ENCODE measurements at regions not wholly inside any gene's neighbourhood (a gene's known extent, or its start where the extent isn't known, plus 50 kb on each side); places are given as distances from the start of the nearest gene placed in this dataset.

DNA sequence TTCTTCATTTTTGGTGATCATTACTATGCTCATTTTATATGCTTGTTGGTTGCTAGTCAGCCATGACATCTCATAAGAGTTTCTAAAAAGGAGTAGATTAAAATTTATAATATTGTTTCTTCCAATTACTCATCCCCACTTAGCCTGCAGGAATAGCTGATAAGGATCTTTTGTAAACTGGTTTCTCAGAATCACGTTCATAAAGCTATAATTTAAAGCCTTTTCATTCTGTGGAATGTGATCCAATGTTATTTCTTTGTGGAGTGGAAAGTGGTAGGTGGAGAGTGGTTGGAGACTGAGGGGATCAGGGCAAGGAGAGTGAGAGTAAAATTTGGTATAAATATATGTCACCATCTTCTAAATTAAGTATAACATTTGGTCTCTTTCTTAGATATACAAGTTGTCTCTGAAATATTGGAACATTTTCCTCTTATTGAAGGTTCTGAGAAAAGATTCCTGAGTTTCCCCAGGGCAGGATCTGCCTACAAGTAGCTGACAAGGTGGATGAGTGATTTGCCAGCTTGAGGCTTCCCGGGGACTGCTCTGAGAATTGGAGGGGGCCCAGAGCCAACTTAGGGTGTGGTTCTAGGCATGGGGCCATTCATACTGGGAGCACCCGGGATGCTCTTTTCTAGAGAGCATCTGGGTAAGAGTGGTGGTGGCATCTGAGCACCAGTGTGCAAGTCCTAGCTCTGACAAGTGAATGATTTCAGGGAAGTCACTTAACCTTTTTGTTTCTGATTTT is 116.4 kb downstream of the TBX19 start:
- no peaks in the 10 kb centered on the region for H3K9me3 ChIP-seq (replicated peaks; ENCODE audit: insufficient read depth, low read length)
- H3K9me2 ChIP-seq (replicated peaks; ENCODE audit: insufficient read depth, low read length): no peaks in the 10 kb centered on the region
- H3K4me2 ChIP-seq (ENCODE audit: low read depth, low read length): no peak overlapping the region
- peaks cover 18% of the 10 kb centered on the region for H3K4me1 ChIP-seq (ENCODE audit: low read length)
- H3K27ac ChIP-seq (ENCODE audit: low read length): no peak overlapping the region
- no peaks in the 10 kb centered on the region for H3K27me3 ChIP-seq (replicated peaks; ENCODE audit: insufficient read depth, low read length)
- H3F3A ChIP-seq (ENCODE audit: insufficient read depth, low read length): no peaks in the 10 kb centered on the region
- no peaks in the 10 kb centered on the region for H4K20me1 ChIP-seq (ENCODE audit: insufficient read depth, low read length)
- H3K4me3 ChIP-seq (ENCODE audit: low read length): no peak overlapping the region
- TF ChIP-seq EZH2phosphoT487 (IDR thresholded peaks at IDR 0.05; ENCODE audit: low read length): no peak
- TF ChIP-seq EZH2 (optimal IDR thresholded peaks at IDR 0.05; ENCODE audit: low read depth, low read length): no peak
- TF ChIP-seq, protein P1, sequence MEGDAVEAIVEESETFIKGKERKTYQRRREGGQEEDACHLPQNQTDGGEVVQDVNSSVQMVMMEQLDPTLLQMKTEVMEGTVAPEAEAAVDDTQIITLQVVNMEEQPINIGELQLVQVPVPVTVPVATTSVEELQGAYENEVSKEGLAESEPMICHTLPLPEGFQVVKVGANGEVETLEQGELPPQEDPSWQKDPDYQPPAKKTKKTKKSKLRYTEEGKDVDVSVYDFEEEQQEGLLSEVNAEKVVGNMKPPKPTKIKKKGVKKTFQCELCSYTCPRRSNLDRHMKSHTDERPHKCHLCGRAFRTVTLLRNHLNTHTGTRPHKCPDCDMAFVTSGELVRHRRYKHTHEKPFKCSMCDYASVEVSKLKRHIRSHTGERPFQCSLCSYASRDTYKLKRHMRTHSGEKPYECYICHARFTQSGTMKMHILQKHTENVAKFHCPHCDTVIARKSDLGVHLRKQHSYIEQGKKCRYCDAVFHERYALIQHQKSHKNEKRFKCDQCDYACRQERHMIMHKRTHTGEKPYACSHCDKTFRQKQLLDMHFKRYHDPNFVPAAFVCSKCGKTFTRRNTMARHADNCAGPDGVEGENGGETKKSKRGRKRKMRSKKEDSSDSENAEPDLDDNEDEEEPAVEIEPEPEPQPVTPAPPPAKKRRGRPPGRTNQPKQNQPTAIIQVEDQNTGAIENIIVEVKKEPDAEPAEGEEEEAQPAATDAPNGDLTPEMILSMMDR (IDR thresholded peaks at IDR 0.05; ENCODE audit: low read length): no peak
- DNase-seq: no peak
- no peaks in the 10 kb centered on the region for H3K36me3 ChIP-seq (replicated peaks; ENCODE audit: insufficient read depth, low read length)
- H3K79me2 ChIP-seq (ENCODE audit: low read length): no peaks in the 10 kb centered on the region
- H3K9ac ChIP-seq (ENCODE audit: low read length): no peak overlapping the region
- H2AFZ ChIP-seq (ENCODE audit: low read length): no peak overlapping the region

DNA sequence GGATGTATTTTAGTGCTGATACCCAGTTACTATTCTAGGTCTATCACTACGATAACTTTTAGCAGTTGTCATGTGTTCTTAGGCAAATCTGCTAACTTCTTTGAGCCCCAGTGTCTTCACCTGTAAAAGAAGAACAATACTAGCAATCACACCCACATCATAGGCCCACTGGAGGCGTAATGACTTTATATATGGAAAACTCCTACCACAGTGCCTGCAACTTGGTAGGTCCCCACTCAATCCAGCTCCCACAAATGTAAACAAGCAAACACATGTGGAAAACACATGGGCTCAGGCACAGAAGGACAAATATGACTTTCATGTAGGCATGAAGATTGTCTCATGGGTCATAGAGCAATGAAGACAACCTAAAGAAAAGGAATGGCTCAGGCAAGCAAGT is 115.8 kb downstream of the TBX19 start:
- TF ChIP-seq EZH2phosphoT487 (IDR thresholded peaks at IDR 0.05; ENCODE audit: low read length) (no peak), EZH2 (optimal IDR thresholded peaks at IDR 0.05; ENCODE audit: low read depth, low read length) (no peak)
- TF ChIP-seq, protein P1 (IDR thresholded peaks at IDR 0.05; ENCODE audit: low read length): no peak
- Histone ChIP-seq H3K9me3 (replicated peaks; ENCODE audit: insufficient read depth, low read length) (no peaks in the 10 kb centered on the region), H3K4me2 (ENCODE audit: low read depth, low read length) (no peak overlapping the region), H3K4me1 (ENCODE audit: low read length) (peaks cover 12% of the 10 kb centered on the region), H3K27ac (ENCODE audit: low read length) (no peak overlapping the region), H3K36me3 (replicated peaks; ENCODE audit: insufficient read depth, low read length) (no peaks in the 10 kb centered on the region), H3K9ac (ENCODE audit: low read length) (no peak overlapping the region), H3K4me3 (ENCODE audit: low read length) (no peak overlapping the region), H3K79me2 (ENCODE audit: low read length) (no peaks in the 10 kb centered on the region), H3K27me3 (replicated peaks; ENCODE audit: insufficient read depth, low read length) (no peaks in the 10 kb centered on the region), H3K9me2 (replicated peaks; ENCODE audit: insufficient read depth, low read length) (no peaks in the 10 kb centered on the region), H2AFZ (ENCODE audit: low read length) (no peak overlapping the region), H4K20me1 (ENCODE audit: insufficient read depth, low read length) (no peaks in the 10 kb centered on the region), H3F3A (ENCODE audit: insufficient read depth, low read length) (no peaks in the 10 kb centered on the region)
- no peak for DNase-seq

DNA sequence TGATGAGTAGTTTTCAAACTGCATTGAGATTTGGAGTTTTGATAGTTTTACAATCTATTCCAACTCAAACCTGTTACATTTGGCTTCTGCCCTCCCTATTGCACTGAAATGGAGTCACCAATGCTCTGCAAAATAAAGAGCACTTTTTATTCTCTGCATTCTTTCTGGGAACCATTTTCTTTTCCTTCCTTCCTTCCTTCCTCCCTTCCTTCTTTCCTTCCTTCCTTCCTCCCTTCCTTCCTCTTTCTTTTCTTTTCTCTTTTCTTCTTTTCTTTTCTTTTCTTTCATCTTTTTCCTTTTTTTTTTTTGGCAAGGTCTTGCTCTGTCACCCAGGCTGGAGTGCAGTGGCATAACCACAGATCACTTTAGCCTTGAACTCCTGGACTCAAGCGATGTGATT is 114.2 kb downstream of the TBX19 start:
- no peaks in the 10 kb centered on the region for H3K9me2 ChIP-seq (replicated peaks; ENCODE audit: insufficient read depth, low read length)
- H4K20me1 ChIP-seq (ENCODE audit: insufficient read depth, low read length): no peaks in the 10 kb centered on the region
- no peak overlapping the region for H2AFZ ChIP-seq (ENCODE audit: low read length)
- H3K4me1 ChIP-seq (ENCODE audit: low read length): no peaks in the 10 kb centered on the region
- H3K36me3 ChIP-seq (replicated peaks; ENCODE audit: insufficient read depth, low read length): no peaks in the 10 kb centered on the region
- H3K4me2 ChIP-seq (ENCODE audit: low read depth, low read length): no peak overlapping the region
- H3F3A ChIP-seq (ENCODE audit: insufficient read depth, low read length): no peaks in the 10 kb centered on the region
- H3K9ac ChIP-seq (ENCODE audit: low read length): no peak overlapping the region
- no peak overlapping the region for H3K4me3 ChIP-seq (ENCODE audit: low read length)
- H3K79me2 ChIP-seq (ENCODE audit: low read length): no peaks in the 10 kb centered on the region
- no peak for DNase-seq
- no peaks in the 10 kb centered on the region for H3K9me3 ChIP-seq (replicated peaks; ENCODE audit: insufficient read depth, low read length)
- no peaks in the 10 kb centered on the region for H3K27me3 ChIP-seq (replicated peaks; ENCODE audit: insufficient read depth, low read length)
- no peak overlapping the region for H3K27ac ChIP-seq (ENCODE audit: low read length)
- TF ChIP-seq EZH2 (optimal IDR thresholded peaks at IDR 0.05; ENCODE audit: low read depth, low read length): no peak
- no peak for TF ChIP-seq EZH2phosphoT487 (IDR thresholded peaks at IDR 0.05; ENCODE audit: low read length)
- TF ChIP-seq, protein P1 (IDR thresholded peaks at IDR 0.05; ENCODE audit: low read length): no peak
